Lower lobe of right lung (tissue), 2 donors: ENCODE measurements at regions not wholly inside any gene's neighbourhood (a gene's known extent, or its start where the extent isn't known, plus 50 kb on each side); places are given as distances from the start of the nearest gene placed in this dataset.

Experiments
- ATAC-seq, 2 donors: fragments of 200-7000 bp; cut with Tn5 transposase; one replicate each; pipeline ENCODE4 v1.9.1; 2020 to 2022; ENCODE audit warnings: mild to moderate bottlenecking in 2 of 2, moderate library complexity in 2 of 2
- DNase-seq: peaks from one replicate; pipeline ENCODE4 v3.0.0-alpha.2; 2020
- H3K27ac ChIP-seq: fragments of 200-600 bp; one replicate; pipeline ENCODE4 v1.8.0; 2022
- H3K27me3 ChIP-seq: fragments of 200-600 bp; one replicate; pipeline ENCODE4 v1.8.0; 2022; ENCODE audit warnings: low read depth
- H3K36me3 ChIP-seq: fragments of 200-600 bp; one replicate; pipeline ENCODE4 v1.8.0; 2022; ENCODE audit warnings: mild to moderate bottlenecking
- H3K4me1 ChIP-seq: fragments of 200-600 bp; one replicate; pipeline ENCODE4 v1.8.0; 2022
- H3K4me3 ChIP-seq: fragments of 200-600 bp; one replicate; pipeline ENCODE4 v1.8.0; 2022; ENCODE audit warnings: mild to moderate bottlenecking
- H3K9me3 ChIP-seq: fragments of 200-600 bp; one replicate; pipeline ENCODE4 v1.8.0; 2022
- CTCF ChIP-seq: fragments of 200-600 bp; IDR thresholded peaks from one replicate; pipeline ENCODE4 v1.8.0; 2022; ENCODE audit warnings: antibody characterized with exemption, mild to moderate bottlenecking
- intact Hi-C: fragments of 100-400 bp; cut with DNase I; formaldehyde crosslinking; loops from one replicate; pipeline ENCODE4 v1.11.0; 2022
- donor health status: DM: no; HTN: yes; CAD: no; lungs with severe emphysema.

- Histone ChIP-seq H3K4me3 (no peak overlapping the region), H3K4me1 (peaks cover 4% of the 10 kb centered on the region), H3K27ac (no peak overlapping the region), H3K36me3 (no peaks in the 10 kb centered on the region), H3K9me3 (no peaks in the 10 kb centered on the region), H3K27me3 (no peaks in the 10 kb centered on the region)
- no peak for TF ChIP-seq CTCF
- ATAC-seq (peak; percentile 59 to 71), DNase-seq (peak; percentile 53)
- intact Hi-C loops: no loop called here
These were observed 162.9 kb downstream of the COPRS start for GRCh38 chr17:31696184-31696602.

DNA sequence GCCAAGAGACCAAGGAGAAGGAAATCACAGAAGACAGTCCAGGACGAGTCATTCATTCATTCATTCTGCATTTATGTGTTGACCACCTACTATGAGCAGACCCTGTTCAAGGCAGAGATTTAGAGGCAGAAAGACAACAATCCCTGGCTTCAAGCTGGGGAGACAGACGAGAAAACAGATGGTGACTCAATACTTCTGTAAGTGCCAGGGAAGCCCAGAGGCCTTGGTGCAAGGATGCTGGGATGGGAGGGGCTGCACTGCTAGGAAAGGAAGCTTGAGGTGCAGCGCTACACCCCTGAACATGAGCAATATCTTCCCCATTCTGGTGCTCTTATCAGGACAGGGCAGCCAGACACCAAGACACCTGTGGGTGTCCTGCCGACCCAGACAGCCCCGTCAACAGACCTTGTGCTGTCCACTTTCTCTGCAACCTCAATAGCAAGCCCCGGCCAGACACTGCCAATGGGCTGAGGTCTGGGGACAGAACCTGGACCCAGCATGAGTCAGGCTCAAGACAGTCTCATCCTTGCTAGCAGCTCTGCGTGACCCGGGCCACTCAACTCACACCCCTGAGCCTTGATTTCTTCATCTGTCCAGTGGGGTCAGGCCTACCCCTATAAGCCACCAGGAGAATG lies 163.5 kb downstream of the COPRS start:
- no peak for DNase-seq
- H3K36me3 ChIP-seq: no peaks in the 10 kb centered on the region
- ATAC-seq: no peak
- no peak for TF ChIP-seq CTCF
- H3K9me3 ChIP-seq: no peaks in the 10 kb centered on the region
- no peak overlapping the region for H3K4me3 ChIP-seq
- no peak overlapping the region for H3K27ac ChIP-seq
- H3K4me1 ChIP-seq: peaks cover 4% of the 10 kb centered on the region
- H3K27me3 ChIP-seq: no peaks in the 10 kb centered on the region
- intact Hi-C loops: no loop called here

GRCh38 chr17:31693433-31694220 lies 165.4 kb downstream of the COPRS start:
- Histone ChIP-seq H3K9me3 (no peaks in the 10 kb centered on the region), H3K27me3 (no peaks in the 10 kb centered on the region), H3K4me3 (no peak overlapping the region), H3K27ac (no peak overlapping the region), H3K4me1 (peaks cover 4% of the 10 kb centered on the region), H3K36me3 (no peaks in the 10 kb centered on the region)
- intact Hi-C loops: no loop called here
- ATAC-seq (no peak), DNase-seq (no peak)
- TF ChIP-seq CTCF: no peak

DNA sequence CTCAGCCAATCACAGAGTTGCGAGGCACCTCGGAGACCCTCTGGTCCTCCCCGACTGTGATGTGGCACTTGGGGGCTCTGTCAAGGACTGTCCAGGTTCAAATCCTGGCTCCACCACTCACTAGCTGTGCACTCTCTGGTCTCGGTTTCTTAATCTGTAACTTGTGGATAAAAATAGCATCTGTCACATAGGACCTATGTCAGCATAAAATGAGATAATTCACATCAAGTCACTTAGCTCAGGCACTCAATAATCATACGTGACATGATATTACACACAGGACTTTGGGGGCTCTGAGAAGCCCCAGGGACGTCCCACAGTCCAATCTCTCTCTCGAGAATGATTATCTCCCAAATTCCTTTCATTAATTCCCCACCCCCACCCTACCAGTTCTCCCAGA lies 166.4 kb downstream of the COPRS start:
- Histone ChIP-seq H3K36me3 (no peaks in the 10 kb centered on the region), H3K27ac (no peak overlapping the region), H3K9me3 (no peaks in the 10 kb centered on the region), H3K4me1 (peaks cover 4% of the 10 kb centered on the region), H3K27me3 (no peaks in the 10 kb centered on the region), H3K4me3 (no peak overlapping the region)
- TF ChIP-seq CTCF: no peak
- intact Hi-C loops: no loop called here
- DNase-seq (no peak), ATAC-seq (no peak)

GRCh38 chr17:31692027-31692426 lies 167.0 kb downstream of the COPRS start:
- no peak for TF ChIP-seq CTCF

More at GRCh38 chr17:31692027-31692426, 167.0 kb downstream of the COPRS start:
- Histone ChIP-seq H3K4me3 (no peak overlapping the region), H3K9me3 (no peaks in the 10 kb centered on the region), H3K27ac (no peak overlapping the region), H3K36me3 (no peaks in the 10 kb centered on the region), H3K27me3 (no peaks in the 10 kb centered on the region), H3K4me1 (peaks cover 4% of the 10 kb centered on the region)
- ATAC-seq (no peak), DNase-seq (no peak)
- intact Hi-C loops: no loop called here
